Ectodermal cell (in vitro differentiated cells): ENCODE measurements at regions not wholly inside any gene's neighbourhood (a gene's known extent, or its start where the extent isn't known, plus 50 kb on each side); places are given as distances from the start of the nearest gene placed in this dataset.

Experiments
- H3K27ac ChIP-seq: 2 replicates; pipeline ENCODE4 v1.7.0; 2013; ENCODE audit warnings: mild to moderate bottlenecking, low read depth, low read length; ENCODE audit not compliant: insufficient read depth, poor library complexity, severe bottlenecking
- H3K27me3 ChIP-seq: 2 replicates; pipeline ENCODE4 v1.7.0; 2013; ENCODE audit warnings: mild to moderate bottlenecking, low read length; ENCODE audit not compliant: insufficient read depth, control insufficient read depth, poor library complexity, severe bottlenecking
- H3K36me3 ChIP-seq: one replicate; pipeline ENCODE4 v1.7.0; 2013; ENCODE audit warnings: low read length; ENCODE audit not compliant: control insufficient read depth, insufficient read depth
- H3K4me1 ChIP-seq: one replicate; pipeline ENCODE4 v1.7.0; 2013; ENCODE audit warnings: low read length; ENCODE audit not compliant: control insufficient read depth, insufficient read depth
- H3K4me3 ChIP-seq: 2 replicates; pipeline ENCODE4 v1.7.0; 2013; ENCODE audit warnings: low read depth, low read length, control low read depth; ENCODE audit not compliant: insufficient read depth
- H3K9me3 ChIP-seq: 2 replicates; pipeline ENCODE4 v1.7.0; 2013; ENCODE audit warnings: mild to moderate bottlenecking, low read length, moderate library complexity; ENCODE audit not compliant: control insufficient read depth
- WGBS, 2 experiments: methylation state at CpG; one replicate each; pipeline ENCODE4 v1.1.7; 2013; ENCODE audit warnings: missing lambda C conversion rate in 2 of 2; 5-methylcytosine and 5-hydroxymethylcytosine counted together

- Histone ChIP-seq H3K9me3 (no peaks in the 10 kb centered on the region), H3K4me1 (no peaks in the 10 kb centered on the region), H3K27me3 (no peaks in the 10 kb centered on the region), H3K36me3 (no peaks in the 10 kb centered on the region), H3K27ac (no peak overlapping the region), H3K4me3 (no peak overlapping the region)
- WGBS, 2 experiments, result 86 to 94% methylated on average over 2 of the region's 2 CpGs
Measured at GRCh38 chr18:39945076-39945475, 2010.0 kb upstream of the PIK3C3 start.

- H3K36me3 ChIP-seq, result no peaks in the 10 kb centered on the region
- H3K9me3 ChIP-seq, result no peaks in the 10 kb centered on the region
- no peak overlapping the region for H3K4me3 ChIP-seq
- WGBS, 2 experiments, result 94% methylated on average over 2 of the region's 2 CpGs
- H3K27ac ChIP-seq, result no peak overlapping the region
- no peaks in the 10 kb centered on the region for H3K27me3 ChIP-seq
- H3K4me1 ChIP-seq, result no peaks in the 10 kb centered on the region
Measured at GRCh38 chr18:39942702-39943101, 2012.3 kb upstream of the PIK3C3 start.

- H3K4me1 ChIP-seq, result no peaks in the 10 kb centered on the region
- H3K27me3 ChIP-seq, result no peaks in the 10 kb centered on the region
- H3K4me3 ChIP-seq, result no peak overlapping the region
- no peaks in the 10 kb centered on the region for H3K9me3 ChIP-seq
- H3K36me3 ChIP-seq, result no peaks in the 10 kb centered on the region
- H3K27ac ChIP-seq, result no peak overlapping the region
- WGBS, 2 experiments, result 95 to 97% methylated on average over 4 of the region's 4 CpGs
Measured at GRCh38 chr18:39938676-39939608, 2016.1 kb upstream of the PIK3C3 start.

- Histone ChIP-seq H3K36me3 (no peaks in the 10 kb centered on the region), H3K4me3 (no peak overlapping the region), H3K27me3 (no peaks in the 10 kb centered on the region), H3K9me3 (no peaks in the 10 kb centered on the region), H3K27ac (no peak overlapping the region), H3K4me1 (no peaks in the 10 kb centered on the region)
- WGBS, 2 experiments, result 83 to 94% methylated on average over 2 of the region's 2 CpGs
Measured at GRCh38 chr18:39935598-39935997, 2019.4 kb upstream of the PIK3C3 start.

GRCh38 chr18:39918847-39919246 is 2036.2 kb upstream of the PIK3C3 start:
- Histone ChIP-seq H3K9me3 (no peaks in the 10 kb centered on the region), H3K4me1 (no peaks in the 10 kb centered on the region), H3K27me3 (no peaks in the 10 kb centered on the region), H3K36me3 (no peaks in the 10 kb centered on the region), H3K27ac (no peak overlapping the region), H3K4me3 (no peak overlapping the region)
- 100% methylated on average over 1 of the region's 2 CpGs for WGBS, 2 experiments

- no peaks in the 10 kb centered on the region for H3K27me3 ChIP-seq
- peaks cover 4% of the 10 kb centered on the region for H3K9me3 ChIP-seq
- no peaks in the 10 kb centered on the region for H3K4me1 ChIP-seq
- peaks cover 4% of the 10 kb centered on the region for H3K36me3 ChIP-seq
- H3K27ac ChIP-seq, result no peak overlapping the region
- 97 to 98% methylated on average over 4 of the region's 4 CpGs for WGBS, 2 experiments
- H3K4me3 ChIP-seq, result no peak overlapping the region
Measured at GRCh38 chr18:39913672-39914366, 2041.2 kb upstream of the PIK3C3 start.

GRCh38 chr18:39911716-39912115 is 2043.3 kb upstream of the PIK3C3 start:
- Histone ChIP-seq H3K27ac (no peak overlapping the region), H3K4me1 (no peaks in the 10 kb centered on the region), H3K27me3 (no peaks in the 10 kb centered on the region), H3K9me3 (peaks cover 4% of the 10 kb centered on the region), H3K36me3 (peaks cover 4% of the 10 kb centered on the region), H3K4me3 (no peak overlapping the region)

- Histone ChIP-seq H3K4me3 (no peak overlapping the region), H3K36me3 (peaks cover 4% of the 10 kb centered on the region)
- WGBS, 2 experiments, result 93 to 95% methylated on average over 4 of the region's 4 CpGs
Measured at GRCh38 chr18:39909706-39910105, 2045.3 kb upstream of the PIK3C3 start.

GRCh38 chr18:39886136-39886535 is 2068.9 kb upstream of the PIK3C3 start:
- H3K27me3 ChIP-seq, result no peaks in the 10 kb centered on the region
- H3K9me3 ChIP-seq, result no peaks in the 10 kb centered on the region
- 87 to 100% methylated on average over 1 of the region's 1 CpG for WGBS, 2 experiments
- peak overlapping the region; percentile 60 for H3K27ac ChIP-seq
- no peaks in the 10 kb centered on the region for H3K4me1 ChIP-seq
- H3K36me3 ChIP-seq, result no peaks in the 10 kb centered on the region
- H3K4me3 ChIP-seq, result no peak overlapping the region

More at GRCh38 chr18:39909706-39910105, 2045.3 kb upstream of the PIK3C3 start:
- Histone ChIP-seq H3K27ac (no peak overlapping the region), H3K27me3 (no peaks in the 10 kb centered on the region), H3K4me1 (no peaks in the 10 kb centered on the region), H3K9me3 (peaks cover 4% of the 10 kb centered on the region)

GRCh38 chr18:39872651-39873050 is 2082.4 kb upstream of the PIK3C3 start:
- Histone ChIP-seq H3K36me3 (no peaks in the 10 kb centered on the region), H3K9me3 (no peaks in the 10 kb centered on the region), H3K27me3 (no peaks in the 10 kb centered on the region), H3K4me3 (no peak overlapping the region), H3K27ac (no peak overlapping the region), H3K4me1 (no peaks in the 10 kb centered on the region)
- 86 to 100% methylated on average over 1 of the region's 1 CpG for WGBS, 2 experiments
